ENCODE measurements at regions not wholly inside any gene's neighbourhood (a gene's known extent, or its start where the extent isn't known, plus 50 kb on each side); places are given as distances from the start of the nearest gene placed in this dataset.

DNA sequence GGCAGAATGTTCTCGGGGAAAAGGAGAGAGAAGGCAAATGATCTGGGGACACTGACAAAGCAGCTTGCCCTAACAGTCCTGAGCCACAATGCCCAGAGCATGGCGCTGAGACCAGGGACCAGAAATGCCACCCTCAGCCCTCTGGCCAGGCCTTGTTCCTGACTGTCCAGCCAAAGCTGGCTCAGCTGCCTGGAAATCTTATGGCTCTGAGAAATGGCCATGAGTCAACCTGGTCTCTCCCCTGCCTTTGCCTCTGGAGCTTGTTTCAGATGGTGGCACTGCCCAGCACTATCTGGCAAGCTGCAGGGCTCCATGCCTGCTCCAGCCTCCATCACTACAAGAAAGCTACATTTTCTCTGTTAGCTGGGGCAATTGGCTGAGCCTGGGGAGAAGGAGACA, 90.5 kb upstream of the PLXNA4 start:
- H3K27ac ChIP-seq = no peak overlapping the region
- TF ChIP-seq ZFX (IDR thresholded peaks at IDR 0.05) = no peak
- TF ChIP-seq, protein P1, sequence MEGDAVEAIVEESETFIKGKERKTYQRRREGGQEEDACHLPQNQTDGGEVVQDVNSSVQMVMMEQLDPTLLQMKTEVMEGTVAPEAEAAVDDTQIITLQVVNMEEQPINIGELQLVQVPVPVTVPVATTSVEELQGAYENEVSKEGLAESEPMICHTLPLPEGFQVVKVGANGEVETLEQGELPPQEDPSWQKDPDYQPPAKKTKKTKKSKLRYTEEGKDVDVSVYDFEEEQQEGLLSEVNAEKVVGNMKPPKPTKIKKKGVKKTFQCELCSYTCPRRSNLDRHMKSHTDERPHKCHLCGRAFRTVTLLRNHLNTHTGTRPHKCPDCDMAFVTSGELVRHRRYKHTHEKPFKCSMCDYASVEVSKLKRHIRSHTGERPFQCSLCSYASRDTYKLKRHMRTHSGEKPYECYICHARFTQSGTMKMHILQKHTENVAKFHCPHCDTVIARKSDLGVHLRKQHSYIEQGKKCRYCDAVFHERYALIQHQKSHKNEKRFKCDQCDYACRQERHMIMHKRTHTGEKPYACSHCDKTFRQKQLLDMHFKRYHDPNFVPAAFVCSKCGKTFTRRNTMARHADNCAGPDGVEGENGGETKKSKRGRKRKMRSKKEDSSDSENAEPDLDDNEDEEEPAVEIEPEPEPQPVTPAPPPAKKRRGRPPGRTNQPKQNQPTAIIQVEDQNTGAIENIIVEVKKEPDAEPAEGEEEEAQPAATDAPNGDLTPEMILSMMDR (conservative IDR thresholded peaks at IDR 0.05) = no peak

DNA sequence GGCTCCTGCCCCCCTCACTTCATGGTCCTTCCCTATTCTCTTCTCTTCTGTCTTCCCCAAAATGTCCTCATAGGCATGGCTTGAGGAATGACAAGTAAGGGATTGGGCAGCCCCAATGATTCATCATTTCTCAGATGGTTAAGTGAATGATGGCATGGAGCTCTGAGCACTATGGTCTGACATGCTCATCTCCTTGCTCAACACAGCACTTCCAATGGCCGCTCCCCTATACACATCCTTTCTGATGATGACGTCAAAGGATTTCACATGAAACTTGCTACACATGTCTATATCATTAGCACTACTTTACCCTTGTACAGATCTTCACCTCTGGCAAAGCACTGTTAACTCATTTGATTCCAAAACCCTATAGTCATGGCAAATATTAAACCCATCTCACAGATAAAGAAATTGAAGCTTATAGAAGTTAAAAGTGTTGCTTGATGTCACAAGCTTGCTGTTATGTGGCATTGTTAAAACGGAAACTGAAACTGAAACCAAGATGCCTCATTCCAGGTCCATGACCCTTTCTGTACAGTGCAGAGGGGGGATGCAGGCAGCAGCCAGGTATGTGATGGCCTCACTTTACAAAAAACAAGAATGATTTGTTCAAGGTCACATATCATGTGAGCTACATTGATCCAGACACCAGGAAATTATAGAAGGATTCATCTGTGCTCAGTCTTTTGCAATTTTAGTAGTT, 90.0 kb upstream of the PLXNA4 start:
- TF ChIP-seq, protein P1 (conservative IDR thresholded peaks at IDR 0.05) = no peak
- no peak for TF ChIP-seq ZFX (IDR thresholded peaks at IDR 0.05)
- no peak overlapping the region for H3K27ac ChIP-seq

DNA sequence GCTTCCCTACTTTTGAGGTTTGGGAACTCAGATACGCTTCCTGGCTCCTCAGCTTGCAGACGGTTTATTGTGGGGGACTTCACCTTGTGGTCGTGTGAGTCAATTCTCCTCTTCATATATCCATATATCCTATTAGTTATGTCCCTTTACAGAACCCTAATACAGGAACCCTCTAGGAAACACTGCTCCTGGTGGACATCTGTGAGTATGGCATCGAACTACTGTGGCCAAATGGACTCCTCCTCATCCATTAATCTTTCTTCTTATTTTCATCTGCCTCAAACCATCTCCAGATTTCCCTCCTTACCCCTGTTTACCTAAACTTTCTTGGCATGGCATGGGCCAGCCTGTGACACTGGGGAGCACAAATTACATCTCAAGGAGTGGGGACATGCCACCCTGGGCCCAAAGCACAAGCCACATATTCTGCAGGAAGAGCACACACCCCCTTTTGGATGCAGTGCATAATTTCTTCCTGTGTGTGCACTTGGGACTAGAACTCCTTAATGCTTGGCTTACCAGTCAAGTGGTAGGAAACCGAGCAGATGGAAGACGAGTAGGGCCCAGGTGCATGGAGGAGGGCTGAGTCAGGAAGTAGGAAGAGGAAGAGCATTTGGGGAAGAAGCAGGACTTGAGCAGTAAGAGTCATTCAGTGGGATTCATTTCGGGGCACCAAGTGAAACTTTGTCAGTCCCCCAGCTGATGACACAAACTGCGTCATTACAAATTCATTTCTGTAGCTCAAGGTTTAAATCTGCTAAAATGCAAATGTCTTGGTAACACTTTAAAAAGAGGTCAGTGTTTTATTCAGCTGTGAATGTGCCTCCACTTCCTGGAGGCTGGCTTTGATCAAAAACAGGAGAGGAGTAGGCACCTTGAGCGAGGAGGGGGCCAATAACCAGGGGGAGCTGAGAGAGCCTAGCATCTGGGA, 80.8 kb upstream of the PLXNA4 start:
- H3K27ac ChIP-seq = no peak overlapping the region
- no peak for TF ChIP-seq ZFX (IDR thresholded peaks at IDR 0.05)
- TF ChIP-seq, protein P1 (conservative IDR thresholded peaks at IDR 0.05) = peak; percentile 83

DNA sequence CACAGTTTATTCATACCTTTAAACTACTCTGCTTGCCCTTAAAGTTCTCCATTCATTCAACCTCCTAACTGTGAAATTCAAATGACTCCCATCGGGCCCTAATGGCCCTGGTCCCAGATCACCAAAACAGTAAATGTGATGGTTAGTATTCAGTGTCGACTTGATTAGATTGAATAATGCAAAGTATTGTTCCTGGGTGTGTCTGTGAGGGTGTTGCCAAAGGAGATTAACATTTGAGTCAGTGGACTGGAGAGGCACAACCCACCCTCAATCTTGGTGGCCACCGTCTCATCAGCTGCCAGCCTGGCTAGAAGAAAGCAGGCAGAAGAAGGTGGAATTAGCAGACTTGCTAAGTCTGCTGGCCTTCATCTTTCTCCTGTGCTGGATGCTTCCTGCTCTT, 80.1 kb upstream of the PLXNA4 start:
- TF ChIP-seq, protein P1 (conservative IDR thresholded peaks at IDR 0.05) = no peak
- no peak for TF ChIP-seq ZFX (IDR thresholded peaks at IDR 0.05)
- no peak overlapping the region for H3K27ac ChIP-seq

DNA sequence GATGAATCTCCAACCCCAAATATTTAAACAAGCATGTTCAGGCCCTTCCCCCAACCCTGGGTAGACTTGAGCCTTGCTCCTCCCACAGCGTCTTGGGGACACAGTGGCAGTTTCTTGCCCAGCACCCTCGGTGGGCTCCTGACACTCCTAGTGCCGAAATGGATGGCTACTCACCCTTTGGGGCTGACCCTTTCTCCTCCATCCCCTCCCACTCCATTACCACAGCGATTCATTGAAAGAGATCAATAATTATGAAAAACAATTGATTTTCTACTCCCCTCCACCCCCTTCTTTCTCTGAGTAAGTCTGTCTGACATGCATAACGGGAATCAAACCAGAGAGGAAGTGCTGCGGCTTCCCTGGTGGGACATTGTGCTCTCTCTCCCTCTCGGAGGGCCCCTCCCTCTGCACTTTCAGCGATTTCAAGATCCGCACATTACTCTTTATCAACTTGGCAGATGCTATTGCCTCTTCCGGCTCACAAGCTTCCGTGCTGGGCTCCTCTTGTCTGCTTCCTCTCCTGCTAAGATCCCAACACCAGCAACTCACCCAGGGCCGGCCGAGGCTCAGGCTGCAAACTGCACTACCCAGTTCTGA, 79.0 kb upstream of the PLXNA4 start:
- no peak overlapping the region for H3K27ac ChIP-seq
- TF ChIP-seq, protein P1 (conservative IDR thresholded peaks at IDR 0.05) = no peak
- TF ChIP-seq ZFX (IDR thresholded peaks at IDR 0.05) = no peak

DNA sequence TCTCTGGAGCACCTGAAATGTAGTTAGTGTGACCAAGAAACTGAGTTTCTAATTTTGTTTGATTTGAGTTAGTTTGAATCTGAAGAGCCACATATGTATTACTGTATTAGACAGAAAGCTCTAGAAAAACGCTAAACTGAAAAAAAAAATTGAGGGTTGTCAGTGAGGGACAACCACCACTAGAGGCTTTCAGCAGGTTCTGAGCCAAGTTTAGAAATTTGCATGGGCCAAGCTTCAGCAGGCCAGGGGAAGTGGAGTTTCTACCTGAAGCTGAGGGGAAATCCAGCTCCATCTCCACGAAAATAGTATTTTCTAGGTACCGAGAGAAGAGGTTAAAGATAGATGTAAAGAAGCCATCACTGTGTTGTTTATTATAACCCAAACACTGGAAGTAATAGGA, 77.9 kb upstream of the PLXNA4 start:
- no peak overlapping the region for H3K27ac ChIP-seq
- TF ChIP-seq, protein P1 (conservative IDR thresholded peaks at IDR 0.05) = peak; percentile 67
- TF ChIP-seq ZFX (IDR thresholded peaks at IDR 0.05) = no peak

All from C4-2B (cell line).